ENCODE measurements at regions not wholly inside any gene's neighbourhood (a gene's known extent, or its start where the extent isn't known, plus 50 kb on each side); places are given as distances from the start of the nearest gene placed in this dataset.
A peak's percentile ranks its signal among the peaks of the same experiment; 100 is the strongest.

GRCh38 chr13:68099631-68100030 lies 869.5 kb upstream of the PCDH9 start:
- ATAC-seq = no peak

GRCh38 chr13:68081061-68081460 lies 850.9 kb upstream of the PCDH9 start:
- H3K27ac ChIP-seq = no peak overlapping the region
- H3K4me1 ChIP-seq = no peaks in the 10 kb centered on the region
- H3K36me3 ChIP-seq = no peaks in the 10 kb centered on the region
- intact Hi-C loops (cut with DNase I) = no loop called here
- ATAC-seq (no peak), DNase-seq (no peak)
- H3K9me3 ChIP-seq = no peaks in the 10 kb centered on the region
- no peak for TF ChIP-seq CTCF (IDR thresholded peaks at IDR 0.05)
- H3K4me3 ChIP-seq = no peak overlapping the region
- H3K27me3 ChIP-seq (ENCODE audit: low read depth) = no peaks in the 10 kb centered on the region

More at GRCh38 chr13:68099631-68100030, 869.5 kb upstream of the PCDH9 start:
- Histone ChIP-seq H3K9me3 (no peaks in the 10 kb centered on the region), H3K4me3 (no peak overlapping the region), H3K27me3 (ENCODE audit: low read depth) (no peaks in the 10 kb centered on the region), H3K27ac (no peak overlapping the region), H3K36me3 (no peaks in the 10 kb centered on the region), H3K4me1 (no peaks in the 10 kb centered on the region)
- DNase-seq = no peak
- intact Hi-C loops (cut with DNase I) = no loop called here
- TF ChIP-seq CTCF (IDR thresholded peaks at IDR 0.05) = no peak

GRCh38 chr13:68078874-68079273 lies 848.7 kb upstream of the PCDH9 start:
- DNase-seq (no peak), ATAC-seq (no peak)
- Histone ChIP-seq H3K9me3 (no peaks in the 10 kb centered on the region), H3K36me3 (no peaks in the 10 kb centered on the region), H3K4me1 (no peaks in the 10 kb centered on the region), H3K4me3 (no peak overlapping the region), H3K27me3 (ENCODE audit: low read depth) (no peaks in the 10 kb centered on the region), H3K27ac (no peak overlapping the region)
- intact Hi-C loops (cut with DNase I) = no loop called here
- no peak for TF ChIP-seq CTCF (IDR thresholded peaks at IDR 0.05)

- Histone ChIP-seq H3K4me3 (no peak overlapping the region), H3K27me3 (ENCODE audit: low read depth) (no peaks in the 10 kb centered on the region), H3K9me3 (no peaks in the 10 kb centered on the region), H3K27ac (no peak overlapping the region), H3K36me3 (no peaks in the 10 kb centered on the region), H3K4me1 (no peaks in the 10 kb centered on the region)
- DNase-seq (no peak), ATAC-seq (no peak)
- TF ChIP-seq CTCF (IDR thresholded peaks at IDR 0.05) = no peak
- intact Hi-C loops (cut with DNase I) = no loop called here
These were observed 848.3 kb upstream of the PCDH9 start for GRCh38 chr13:68078469-68078868.

GRCh38 chr13:68076046-68076445 lies 845.9 kb upstream of the PCDH9 start:
- H3K4me3 ChIP-seq = no peak overlapping the region
- no peak overlapping the region for H3K27ac ChIP-seq
- intact Hi-C loops (cut with DNase I) = no loop called here
- no peaks in the 10 kb centered on the region for H3K36me3 ChIP-seq
- TF ChIP-seq CTCF (IDR thresholded peaks at IDR 0.05) = no peak
- no peaks in the 10 kb centered on the region for H3K4me1 ChIP-seq
- DNase-seq (no peak), ATAC-seq (peak in 1 of 2 donors; percentile 25)
- no peaks in the 10 kb centered on the region for H3K27me3 ChIP-seq (ENCODE audit: low read depth)
- H3K9me3 ChIP-seq = no peaks in the 10 kb centered on the region

Data from lower lobe of right lung (tissue), 2 donors.